ENCODE measurements at regions not wholly inside any gene's neighbourhood (a gene's known extent, or its start where the extent isn't known, plus 50 kb on each side); places are given as distances from the start of the nearest gene placed in this dataset.

- TF ChIP-seq CTCF (IDR thresholded peaks at IDR 0.05) (no peak), POLR2A (IDR thresholded peaks at IDR 0.05) (no peak)
Observed at GRCh38 chr11:42003801-42004200, 544.3 kb upstream of the LRRC4C start.

Measured in esophagus squamous epithelium (tissue), 4 donors.